CD8-positive, alpha-beta memory T cell (primary cell): ENCODE measurements at regions not wholly inside any gene's neighbourhood (a gene's known extent, or its start where the extent isn't known, plus 50 kb on each side); places are given as distances from the start of the nearest gene placed in this dataset.
A peak's percentile ranks its signal among the peaks of the same experiment; 100 is the strongest.

Experiments
- CTCF ChIA-PET: fragments of 350-600 bp; sonication (Branson Sonifier 250); formaldehyde crosslinking; loops from one replicate; lab custom pipeline; 2021; ENCODE audit warnings: antibody characterized with exemption; lab: Charles Lee
- POLR2A ChIA-PET: fragments of 350-600 bp; sonication (Branson Sonifier 250); formaldehyde crosslinking; loops from one replicate; lab custom pipeline; 2021; ENCODE audit warnings: antibody characterized with exemption; lab: Charles Lee
- DNase-seq, 5 donors: peaks; one replicate each; pipeline versions ENCODE4 v3.0.0 to v3.0.0-alpha.2; 2020 to 2022; ENCODE audit warnings: mixed read lengths in 1 of 5
- H3K27ac ChIP-seq: one replicate; pipeline ENCODE4 v1.7.0; 2013; ENCODE audit warnings: low read depth, mild to moderate bottlenecking, low read length, moderate library complexity
- H3K27me3 ChIP-seq: 2 replicates; pipeline ENCODE4 v1.7.0; 2013; ENCODE audit warnings: low read length, mild to moderate bottlenecking; ENCODE audit not compliant: insufficient read depth, poor library complexity, severe bottlenecking
- H3K36me3 ChIP-seq: 2 replicates; pipeline ENCODE4 v1.7.0; 2013; ENCODE audit warnings: mild to moderate bottlenecking, low read length, moderate library complexity; ENCODE audit not compliant: insufficient read depth
- H3K4me1 ChIP-seq: 2 replicates; pipeline ENCODE4 v1.7.0; 2013; ENCODE audit warnings: mild to moderate bottlenecking, low read length, moderate library complexity; ENCODE audit not compliant: insufficient read depth
- H3K4me3 ChIP-seq: 2 replicates; pipeline ENCODE4 v1.7.0; 2013; ENCODE audit warnings: mild to moderate bottlenecking, low read length
- H3K9me3 ChIP-seq: 2 replicates; pipeline ENCODE4 v1.7.0; 2013; ENCODE audit warnings: mild to moderate bottlenecking, low read length
- H3K27ac Mint-ChIP-seq, 8 donors: one replicate each; pipeline ENCODE4 v1.8.0; 2020 to 2021; ENCODE audit warnings: mixed read lengths in 8 of 8, mild to moderate bottlenecking in 6 of 8, inconsistent platforms in 3 of 8, moderate library complexity in 3 of 8
- H3K27me3 Mint-ChIP-seq, 2 donors: one replicate each; pipeline ENCODE4 v1.8.0; 2020 to 2021; ENCODE audit warnings: mixed read lengths in 2 of 2, mild to moderate bottlenecking in 1 of 2, moderate library complexity in 1 of 2
- H3K36me3 Mint-ChIP-seq, 3 donors: one replicate each; pipeline ENCODE4 v1.8.0; 2020 to 2021; ENCODE audit warnings: mixed read lengths in 3 of 3, inconsistent platforms in 1 of 3, mild to moderate bottlenecking in 1 of 3
- H3K4me1 Mint-ChIP-seq, 3 donors: one replicate each; pipeline ENCODE4 v1.8.0; 2020 to 2021; ENCODE audit warnings: mixed read lengths in 3 of 3, inconsistent platforms in 1 of 3, mild to moderate bottlenecking in 1 of 3
- H3K4me3 Mint-ChIP-seq, 7 donors: one replicate each; pipeline ENCODE4 v1.8.0; 2020 to 2021; ENCODE audit warnings: mixed read lengths in 7 of 7, mild to moderate bottlenecking in 6 of 7, moderate library complexity in 4 of 7, inconsistent platforms in 2 of 7
- H3K9me3 Mint-ChIP-seq, 5 donors: one replicate each; pipeline ENCODE4 v1.8.0; 2020 to 2022; ENCODE audit warnings: mixed read lengths in 5 of 5, mild to moderate bottlenecking in 3 of 5, moderate library complexity in 2 of 5, inconsistent platforms in 1 of 5

DNA sequence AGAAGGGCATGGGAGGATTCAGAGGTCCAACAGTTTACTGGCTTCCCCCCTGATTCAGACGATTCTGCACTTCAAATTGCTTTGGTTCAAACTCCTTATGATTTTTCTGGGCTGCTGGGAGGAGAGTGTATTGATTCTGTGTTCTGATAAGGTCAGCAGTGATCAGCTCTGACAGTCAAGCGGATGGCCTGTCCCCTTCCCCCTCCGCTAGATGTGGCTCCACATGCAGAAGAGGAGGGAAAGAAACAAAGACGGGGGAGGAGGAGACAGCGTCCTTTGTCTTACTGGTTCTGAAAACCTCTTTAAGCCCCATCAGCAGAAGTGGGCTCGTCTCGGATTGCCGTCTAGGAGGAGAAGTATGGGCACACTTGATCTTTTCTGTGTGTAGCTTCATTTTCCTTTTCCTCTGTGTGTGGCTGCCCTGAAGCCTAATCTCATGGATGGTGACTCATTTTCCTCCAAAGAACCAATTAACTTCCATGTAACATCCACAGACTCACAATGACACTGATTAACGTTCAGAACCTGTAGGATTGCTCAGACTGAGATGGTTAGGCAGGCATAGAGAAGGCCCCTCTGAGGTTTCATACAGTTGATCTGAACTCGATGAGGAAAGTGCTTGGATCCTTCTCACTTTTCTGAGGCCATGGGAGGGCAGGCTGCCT, 162.4 kb upstream of the PPP2R3A start:
- Mint-ChIP-seq H3K27ac (no peak overlapping the region), H3K9me3 (no peaks in the 10 kb centered on the region), H3K36me3 (no peaks in the 10 kb centered on the region), H3K27me3 (no peaks in the 10 kb centered on the region), H3K4me3 (no peak overlapping the region), H3K4me1 (no peaks in the 10 kb centered on the region)
- no peak overlapping the region for H3K4me3 ChIP-seq
- no peaks in the 10 kb centered on the region for H3K9me3 ChIP-seq
- H3K27me3 ChIP-seq, result no peaks in the 10 kb centered on the region
- H3K27ac ChIP-seq, result no peak overlapping the region
- ChIA-PET POLR2A (no interaction called here), CTCF (no interaction called here)
- no peaks in the 10 kb centered on the region for H3K36me3 ChIP-seq
- no peak for DNase-seq
- H3K4me1 ChIP-seq, result no peaks in the 10 kb centered on the region

DNA sequence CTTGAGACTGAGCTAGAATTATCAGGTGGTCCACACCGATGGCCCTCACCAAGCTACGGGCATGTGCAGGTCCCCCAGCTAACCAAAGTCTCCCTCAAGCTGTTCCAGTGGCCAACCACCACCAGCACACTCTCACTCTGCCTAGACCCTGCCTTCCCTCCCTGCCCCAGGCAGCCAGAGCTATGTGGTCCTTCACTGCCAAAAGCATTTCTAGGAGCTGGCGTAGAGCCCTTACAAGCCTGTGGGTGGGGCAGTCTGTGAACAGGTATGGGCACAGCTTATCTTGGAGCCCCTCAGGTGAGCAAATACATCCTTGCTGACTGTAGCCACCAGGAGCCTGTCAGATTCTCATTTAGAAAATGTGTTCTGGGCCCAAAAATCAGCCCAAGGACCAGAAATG, 159.8 kb upstream of the PPP2R3A start:
- no peak overlapping the region for H3K4me3 Mint-ChIP-seq
- Histone ChIP-seq H3K4me3 (no peak overlapping the region), H3K9me3 (no peaks in the 10 kb centered on the region), H3K27me3 (no peaks in the 10 kb centered on the region), H3K4me1 (no peaks in the 10 kb centered on the region), H3K36me3 (no peaks in the 10 kb centered on the region), H3K27ac (no peak overlapping the region)
- H3K9me3 Mint-ChIP-seq, result peaks cover 0 to 2% (median 0%) of the 10 kb centered on the region in 5 donors
- H3K36me3 Mint-ChIP-seq, result no peaks in the 10 kb centered on the region
- DNase-seq, result no peak
- no peak overlapping the region for H3K27ac Mint-ChIP-seq
- no peaks in the 10 kb centered on the region for H3K4me1 Mint-ChIP-seq
- POLR2A ChIA-PET, result no interaction called here
- no peaks in the 10 kb centered on the region for H3K27me3 Mint-ChIP-seq
- CTCF ChIA-PET, result no interaction called here

DNA sequence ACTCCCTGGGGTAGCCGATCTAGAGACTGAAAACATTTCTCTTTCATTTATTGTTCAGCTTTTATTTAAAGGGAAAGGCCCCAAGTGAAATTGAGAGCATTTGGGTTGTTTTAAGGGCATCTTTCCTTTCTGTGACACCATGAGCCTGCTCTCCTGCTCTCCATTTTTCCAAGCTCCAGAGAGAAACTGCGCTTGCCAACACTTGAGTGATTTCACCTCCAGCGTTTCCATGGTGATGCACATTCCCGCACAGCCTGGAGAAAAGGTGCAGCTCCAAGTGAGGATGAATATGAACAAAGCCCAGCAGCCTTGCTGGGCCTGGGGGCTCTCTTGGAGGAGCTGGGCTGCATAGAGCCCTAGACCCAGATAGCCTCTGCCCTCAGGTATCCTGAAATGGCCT, 159.2 kb upstream of the PPP2R3A start:
- CTCF ChIA-PET, result no interaction called here
- no peak overlapping the region for H3K4me3 ChIP-seq
- no peaks in the 10 kb centered on the region for H3K4me1 Mint-ChIP-seq

DNA sequence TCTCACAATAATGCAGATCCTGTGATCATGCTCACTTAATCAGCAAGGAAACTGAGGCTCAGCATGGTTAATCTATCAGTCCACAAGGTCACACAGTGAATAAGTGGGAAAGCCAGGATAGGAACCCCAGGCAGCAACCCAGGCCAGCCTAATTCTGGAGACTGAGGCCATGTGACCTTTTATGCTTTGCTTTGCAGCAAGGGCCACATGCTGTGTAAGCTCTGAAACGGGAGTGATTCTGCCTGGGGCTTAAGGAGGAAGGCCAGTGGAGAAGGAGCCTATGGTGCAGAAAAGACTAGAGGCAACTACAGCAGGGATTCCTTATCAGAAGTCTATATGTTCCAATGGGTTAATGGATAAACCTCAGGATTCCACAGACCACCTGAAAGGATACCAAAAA, 157.6 kb upstream of the PPP2R3A start:
- Histone ChIP-seq H3K27me3 (no peaks in the 10 kb centered on the region), H3K4me1 (no peaks in the 10 kb centered on the region), H3K4me3 (no peak overlapping the region), H3K27ac (no peak overlapping the region), H3K36me3 (no peaks in the 10 kb centered on the region), H3K9me3 (no peaks in the 10 kb centered on the region)
- ChIA-PET CTCF (no interaction called here), POLR2A (no interaction called here)
- no peak overlapping the region for H3K4me3 Mint-ChIP-seq
- peaks cover 0 to 7% (median 0%) of the 10 kb centered on the region in 5 donors for H3K9me3 Mint-ChIP-seq
- no peaks in the 10 kb centered on the region for H3K27me3 Mint-ChIP-seq
- DNase-seq, result no peak
- H3K36me3 Mint-ChIP-seq, result no peaks in the 10 kb centered on the region
- H3K4me1 Mint-ChIP-seq, result no peaks in the 10 kb centered on the region
- peak overlapping the region in 1 of 8 donors; percentile 78 for H3K27ac Mint-ChIP-seq

More for the DNA sequence above, 159.2 kb upstream of the PPP2R3A start:
- no peaks in the 10 kb centered on the region for H3K4me1 ChIP-seq
- no peaks in the 10 kb centered on the region for H3K9me3 ChIP-seq
- H3K27ac ChIP-seq, result no peak overlapping the region
- no peaks in the 10 kb centered on the region for H3K27me3 Mint-ChIP-seq
- H3K27me3 ChIP-seq, result no peaks in the 10 kb centered on the region
- H3K36me3 Mint-ChIP-seq, result no peaks in the 10 kb centered on the region
- POLR2A ChIA-PET, result no interaction called here
- no peaks in the 10 kb centered on the region for H3K36me3 ChIP-seq
- no peak overlapping the region for H3K4me3 Mint-ChIP-seq
- H3K9me3 Mint-ChIP-seq, result peaks cover 0 to 7% (median 0%) of the 10 kb centered on the region in 5 donors
- no peak overlapping the region for H3K27ac Mint-ChIP-seq
- no peak for DNase-seq

DNA sequence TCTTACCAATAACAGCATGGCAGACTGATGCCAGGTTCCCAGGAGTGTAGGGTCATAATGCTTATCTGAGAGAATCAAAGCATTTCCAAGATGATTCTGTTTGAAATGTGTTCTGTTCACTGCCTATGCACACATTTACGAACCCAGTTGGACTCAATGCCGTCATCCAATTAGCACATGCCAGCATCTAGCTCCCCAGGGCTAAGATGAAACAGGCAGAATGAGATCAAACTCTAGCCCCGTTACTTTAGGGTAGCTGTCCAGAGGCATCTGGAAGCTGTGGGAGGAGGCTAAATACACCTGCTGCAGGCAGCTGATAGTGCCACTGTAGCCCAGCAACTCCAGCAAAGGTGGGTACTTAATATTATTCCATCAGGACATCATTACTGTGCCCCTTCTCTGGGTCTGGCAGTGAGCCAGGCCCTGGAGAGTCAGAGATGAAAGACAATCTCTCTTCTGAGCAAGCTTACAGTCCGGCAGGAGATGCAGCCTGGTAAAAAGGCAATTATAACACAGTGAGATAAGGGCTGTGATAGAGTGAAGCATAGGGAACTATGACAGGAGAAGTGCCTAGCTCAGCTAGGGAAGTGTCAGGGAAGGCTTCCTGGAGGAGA, 156.4 kb upstream of the PPP2R3A start:
- Mint-ChIP-seq H3K36me3 (no peaks in the 10 kb centered on the region), H3K27me3 (no peaks in the 10 kb centered on the region), H3K4me3 (no peak overlapping the region), H3K4me1 (no peaks in the 10 kb centered on the region), H3K9me3 (peaks cover 0 to 7% (median 1%) of the 10 kb centered on the region in 5 donors), H3K27ac (no peak overlapping the region)
- Histone ChIP-seq H3K4me3 (no peak overlapping the region), H3K9me3 (no peaks in the 10 kb centered on the region), H3K27ac (no peak overlapping the region), H3K27me3 (no peaks in the 10 kb centered on the region), H3K4me1 (no peaks in the 10 kb centered on the region), H3K36me3 (no peaks in the 10 kb centered on the region)
- no peak for DNase-seq
- ChIA-PET POLR2A (no interaction called here), CTCF (no interaction called here)

DNA sequence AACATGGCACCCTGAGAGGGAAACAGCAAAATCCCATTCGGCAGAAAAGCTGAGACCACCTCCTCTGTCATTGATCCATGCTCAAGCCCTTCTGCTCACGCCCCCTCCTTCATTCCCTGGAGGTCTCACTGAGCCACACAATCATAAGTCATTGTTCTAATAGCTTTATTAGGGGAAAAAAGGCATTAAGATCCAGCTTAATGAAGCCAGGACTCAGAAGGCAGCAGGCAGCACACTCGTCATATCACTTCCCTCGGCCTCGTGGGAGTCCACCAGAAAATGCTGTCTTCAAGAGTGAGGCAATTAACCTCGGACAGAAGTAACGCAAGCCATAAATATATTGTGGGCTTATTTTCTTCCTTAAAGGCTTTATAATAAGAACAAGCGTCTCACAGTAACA, 153.9 kb upstream of the PPP2R3A start:
- H3K9me3 ChIP-seq, result no peaks in the 10 kb centered on the region

DNA sequence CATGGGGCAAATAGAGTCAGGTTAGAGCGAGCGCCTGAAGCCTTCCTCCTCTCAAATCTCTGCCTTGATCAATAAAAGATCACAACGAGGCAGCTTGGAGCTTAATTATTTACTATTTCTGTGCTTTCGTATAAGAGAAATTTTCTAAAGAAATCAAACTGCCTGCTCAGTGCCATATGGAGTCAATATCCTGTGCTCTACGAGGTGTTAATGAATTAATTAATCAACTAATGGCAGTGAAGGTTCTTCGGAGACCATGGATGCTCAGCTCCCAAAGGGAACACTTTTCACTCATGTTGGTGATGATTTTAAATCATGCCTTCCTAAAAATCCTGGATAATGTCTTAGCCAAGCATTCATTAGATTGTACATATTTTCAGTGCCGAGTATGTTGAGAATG, 153.5 kb upstream of the PPP2R3A start:
- Mint-ChIP-seq H3K4me1 (no peaks in the 10 kb centered on the region), H3K9me3 (peaks cover 0 to 7% (median 1%) of the 10 kb centered on the region in 5 donors), H3K27ac (no peak overlapping the region), H3K36me3 (no peaks in the 10 kb centered on the region), H3K27me3 (peaks cover 3 to 4% of the 10 kb centered on the region in 2 donors), H3K4me3 (no peak overlapping the region)
- Histone ChIP-seq H3K4me3 (no peak overlapping the region), H3K9me3 (no peaks in the 10 kb centered on the region), H3K4me1 (no peaks in the 10 kb centered on the region), H3K27ac (no peak overlapping the region), H3K36me3 (no peaks in the 10 kb centered on the region), H3K27me3 (no peaks in the 10 kb centered on the region)
- POLR2A ChIA-PET, result no interaction called here
- CTCF ChIA-PET, result no interaction called here
- no peak for DNase-seq

More for the DNA sequence above, 153.9 kb upstream of the PPP2R3A start:
- Histone ChIP-seq H3K36me3 (no peaks in the 10 kb centered on the region), H3K27me3 (no peaks in the 10 kb centered on the region), H3K4me3 (no peak overlapping the region), H3K4me1 (no peaks in the 10 kb centered on the region), H3K27ac (no peak overlapping the region)
- peaks cover 0 to 7% (median 1%) of the 10 kb centered on the region in 5 donors for H3K9me3 Mint-ChIP-seq
- no peak overlapping the region for H3K4me3 Mint-ChIP-seq
- no peaks in the 10 kb centered on the region for H3K36me3 Mint-ChIP-seq
- POLR2A ChIA-PET, result no interaction called here
- CTCF ChIA-PET, result no interaction called here
- peaks cover 3 to 4% of the 10 kb centered on the region in 2 donors for H3K27me3 Mint-ChIP-seq
- DNase-seq, result no peak
- no peak overlapping the region for H3K27ac Mint-ChIP-seq
- H3K4me1 Mint-ChIP-seq, result no peaks in the 10 kb centered on the region

DNA sequence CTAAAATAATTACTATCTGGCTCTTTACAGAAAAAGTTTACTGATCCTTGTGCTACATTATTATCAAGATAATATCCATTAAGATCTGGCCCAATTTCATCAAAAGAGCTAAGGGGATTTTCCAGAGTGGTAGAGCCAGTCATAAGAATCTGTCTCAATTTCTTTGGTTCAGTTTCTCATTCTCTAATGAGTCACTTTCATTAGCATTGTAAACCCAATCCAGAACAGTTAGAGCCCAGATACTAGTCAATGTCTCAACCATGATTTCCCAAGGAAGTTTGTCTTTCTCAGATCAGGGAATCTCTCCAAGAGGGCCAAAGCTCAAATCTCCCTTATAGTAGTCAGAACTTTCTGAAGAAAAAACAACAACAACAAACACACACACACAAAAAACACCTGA, 131.1 kb upstream of the PPP2R3A start:
- Histone ChIP-seq H3K36me3 (no peaks in the 10 kb centered on the region), H3K27ac (no peak overlapping the region), H3K9me3 (no peaks in the 10 kb centered on the region), H3K4me1 (no peaks in the 10 kb centered on the region), H3K4me3 (no peak overlapping the region), H3K27me3 (no peaks in the 10 kb centered on the region)
- Mint-ChIP-seq H3K27me3 (peaks cover 0 to 6% of the 10 kb centered on the region in 2 donors), H3K9me3 (peaks cover 0 to 2% (median 0%) of the 10 kb centered on the region in 5 donors), H3K4me1 (no peaks in the 10 kb centered on the region), H3K36me3 (peaks cover 0 to 2% (median 0%) of the 10 kb centered on the region in 3 donors), H3K4me3 (no peak overlapping the region), H3K27ac (no peak overlapping the region)
- ChIA-PET CTCF (interaction anchor here (1.2 kb wide), 1 partner anchor 11 kb away, joined by 3 read pairs; no protein-coding TSS in a partner anchor), POLR2A (no interaction called here)
- DNase-seq, result no peak
